B cell (primary cell): ENCODE measurements at regions not wholly inside any gene's neighbourhood (a gene's known extent, or its start where the extent isn't known, plus 50 kb on each side); places are given as distances from the start of the nearest gene placed in this dataset.

Experiments used
- ATAC-seq: fragments of 200-7000 bp; cut with Tn5 transposase; one replicate; pipeline ENCODE4 v1.10.0; 2021; ENCODE audit warnings: low read depth, mild to moderate bottlenecking, moderate number of reproducible peaks, moderate library complexity
- CTCF ChIA-PET: fragments of 350-600 bp; sonication (Branson Sonifier 250); formaldehyde crosslinking; loops from one replicate; lab custom pipeline; 2021; ENCODE audit warnings: antibody characterized with exemption, inconsistent platforms; lab: Charles Lee
- POLR2A ChIA-PET: fragments of 350-600 bp; sonication (Branson Sonifier 250); formaldehyde crosslinking; loops from one replicate; lab custom pipeline; 2021; ENCODE audit warnings: antibody characterized with exemption; lab: Charles Lee
- DNase-seq: peaks from one replicate; pipeline ENCODE4 v3.0.0; 2013
- H2AFZ ChIP-seq: 2 replicates; pipeline ENCODE4 v1.6.1; 2012; ENCODE audit warnings: mild to moderate bottlenecking, low read depth, low read length; ENCODE audit not compliant: insufficient read depth, poor library complexity, severe bottlenecking
- H3K27ac ChIP-seq, 2 donors: 1 replicate in 1 of 2; 2 replicates in 1 of 2; pipeline ENCODE4 v1.5.1; 2012 to 2013; ENCODE audit warnings: low read length in 2 of 2, mild to moderate bottlenecking in 2 of 2, moderate library complexity in 1 of 2
- H3K27me3 ChIP-seq, 4 experiments: fragments of 200-600 bp in 1 of 4; sonication (generic) in 1 of 4; replicated peaks in 1 of 4; 1 replicate in 2 of 4; 2 replicates in 2 of 4; pipeline versions ENCODE4 v1.6.1 to v1.7.0; 2013 to 2016; ENCODE audit warnings: low read length in 3 of 4, mild to moderate bottlenecking in 2 of 4, mixed read lengths in 1 of 4, moderate library complexity in 1 of 4; ENCODE audit not compliant: insufficient read depth in 4 of 4, control insufficient read depth in 3 of 4; ENCODE audit errors: control extremely low read depth in 1 of 4
- H3K36me3 ChIP-seq, 2 experiments: replicated peaks in 1 of 2; 1 replicate in 1 of 2; 2 replicates in 1 of 2; pipeline versions ENCODE4 v1.6.1 to v1.7.1; 2013; ENCODE audit warnings: low read length in 1 of 2; ENCODE audit not compliant: insufficient read depth in 2 of 2, control insufficient read depth in 1 of 2; ENCODE audit errors: control extremely low read depth in 1 of 2, extremely low read depth in 1 of 2
- H3K4me1 ChIP-seq, 2 donors: fragments of 200-600 bp in 1 of 2; sonication (generic) in 1 of 2; 1 replicate in 1 of 2; 2 replicates in 1 of 2; pipeline versions ENCODE4 v1.5.1 to v1.6.1; 2013 to 2017; ENCODE audit warnings: low read length in 2 of 2; ENCODE audit not compliant: control insufficient read depth in 2 of 2, insufficient read depth in 2 of 2
- H3K4me2 ChIP-seq: replicated peaks from 2 replicates; pipeline ENCODE3; 2012; ENCODE audit warnings: mild to moderate bottlenecking, low read depth, low read length; ENCODE audit not compliant: poor library complexity, severe bottlenecking
- H3K4me3 ChIP-seq, 5 experiments: fragments of 200-600 bp in 1 of 5; sonication (generic) in 1 of 5; 1 replicate in 3 of 5; 2 replicates in 2 of 5; pipeline versions ENCODE4 v1.5.1 to v1.7.0; 2011 to 2016; ENCODE audit warnings: low read length in 4 of 5, mild to moderate bottlenecking in 4 of 5, low read depth in 2 of 5, control low read depth in 1 of 5, moderate library complexity in 1 of 5; ENCODE audit not compliant: insufficient read depth in 1 of 5; ENCODE audit errors: control extremely low read depth in 1 of 5, extremely low read depth in 1 of 5
- H3K79me2 ChIP-seq: fragments of 200-600 bp; sonication (generic); one replicate; pipeline ENCODE4 v1.6.0; 2016; ENCODE audit warnings: low read length; ENCODE audit not compliant: control insufficient read depth, insufficient read depth
- H3K9ac ChIP-seq: fragments of 200-600 bp; sonication (generic); 2 replicates; pipeline ENCODE4 v1.6.1; 2017; ENCODE audit warnings: mild to moderate bottlenecking, low read length, moderate library complexity
- H3K9me3 ChIP-seq, 3 donors: one replicate each; pipeline versions ENCODE4 v1.6.1 to v1.7.1; 2013; ENCODE audit warnings: low read length in 2 of 3; ENCODE audit not compliant: control insufficient read depth in 2 of 3, insufficient read depth in 1 of 3; ENCODE audit errors: control extremely low read depth in 1 of 3
- H4K20me1 ChIP-seq: 2 replicates; pipeline ENCODE4 v1.6.0; 2012; ENCODE audit warnings: mild to moderate bottlenecking, low read length; ENCODE audit not compliant: insufficient read depth, control insufficient read depth, poor library complexity, severe bottlenecking
- H3K27ac Mint-ChIP-seq: one replicate; pipeline ENCODE4 v1.8.0; 2021; ENCODE audit warnings: mixed read lengths
- H3K27me3 Mint-ChIP-seq: one replicate; pipeline ENCODE4 v1.8.0; 2021; ENCODE audit warnings: mixed read lengths
- H3K4me1 Mint-ChIP-seq: one replicate; pipeline ENCODE4 v1.8.0; 2021; ENCODE audit warnings: mixed read lengths
- H3K4me3 Mint-ChIP-seq: one replicate; pipeline ENCODE4 v1.8.0; 2021; ENCODE audit warnings: mixed read lengths
- H3K9me3 Mint-ChIP-seq: one replicate; pipeline ENCODE4 v1.8.0; 2022; ENCODE audit warnings: mixed read lengths; ENCODE audit not compliant: insufficient read depth
- CTCF ChIP-seq: fragments of 200-600 bp; IDR thresholded peaks from one replicate; pipeline ENCODE4 v1.8.0; 2022; ENCODE audit warnings: antibody characterized with exemption, mild to moderate bottlenecking
- EZH2 ChIP-seq: IDR thresholded peaks from 2 replicates; pipeline ENCODE4 v1.6.1; 2012; ENCODE audit warnings: borderline replicate concordance, low read depth, mild to moderate bottlenecking, moderate library complexity, low read length; ENCODE audit not compliant: insufficient read depth, poor library complexity, severe bottlenecking
- WGBS: methylation state at CpG from one replicate; pipeline ENCODE4 v1.1.5; 2013; ENCODE audit warnings: missing lambda C conversion rate; ENCODE audit not compliant: insufficient coverage; 5-methylcytosine and 5-hydroxymethylcytosine counted together
- intact Hi-C: fragments of 100-400 bp; cut with micrococcal nuclease; formaldehyde crosslinking; loops from one replicate; pipeline ENCODE4 v1.10.0; 2022

- H3K4me2 ChIP-seq = no peak overlapping the region
- TF ChIP-seq CTCF (no peak), EZH2 (no peak)
- intact Hi-C loops = no loop called here
- H3K27me3 Mint-ChIP-seq = peaks cover 21% of the 10 kb centered on the region
- no peak overlapping the region for H3K4me3 Mint-ChIP-seq
- H3K79me2 ChIP-seq = no peaks in the 10 kb centered on the region
- peaks cover 0 to 3% (median 0%) of the 10 kb centered on the region in 4 experiments for H3K27me3 ChIP-seq
- no peak overlapping the region for H3K27ac ChIP-seq
- ATAC-seq (no peak), DNase-seq (no peak)
- no peaks in the 10 kb centered on the region for H3K36me3 ChIP-seq
- no peaks in the 10 kb centered on the region for H4K20me1 ChIP-seq
- no peak overlapping the region for H3K9ac ChIP-seq
- ChIA-PET POLR2A (no interaction called here), CTCF (no interaction called here)
- H3K4me3 ChIP-seq = no peak overlapping the region
- H3K4me1 ChIP-seq = no peaks in the 10 kb centered on the region
- H3K9me3 Mint-ChIP-seq = peaks cover 2% of the 10 kb centered on the region
- no peaks in the 10 kb centered on the region for H3K4me1 Mint-ChIP-seq
- H3K27ac Mint-ChIP-seq = no peak overlapping the region
- WGBS = 92% methylated on average over 1 of the region's 1 CpG
- no peak overlapping the region for H2AFZ ChIP-seq
- H3K9me3 ChIP-seq = no peaks in the 10 kb centered on the region
Measured at GRCh38 chr5:62182802-62183201, 123.2 kb upstream of the KIF2A start.

GRCh38 chr5:62183727-62184126, 122.3 kb upstream of the KIF2A start:
- POLR2A ChIA-PET = no interaction called here
- WGBS = no CpG with 5 or more reads among the region's 1 CpG

More at GRCh38 chr5:62183727-62184126, 122.3 kb upstream of the KIF2A start:
- DNase-seq (no peak), ATAC-seq (no peak)
- H3K9me3 Mint-ChIP-seq = peaks cover 2% of the 10 kb centered on the region
- peaks cover 0 to 3% (median 0%) of the 10 kb centered on the region in 4 experiments for H3K27me3 ChIP-seq
- H3K4me3 Mint-ChIP-seq = no peak overlapping the region
- H3K4me1 Mint-ChIP-seq = no peaks in the 10 kb centered on the region
- no peak overlapping the region for H3K4me3 ChIP-seq
- no peak overlapping the region for H3K4me2 ChIP-seq
- no peaks in the 10 kb centered on the region for H4K20me1 ChIP-seq
- H3K9ac ChIP-seq = no peak overlapping the region
- H3K4me1 ChIP-seq = no peaks in the 10 kb centered on the region
- TF ChIP-seq EZH2 (no peak), CTCF (no peak)
- no peak overlapping the region for H3K27ac Mint-ChIP-seq
- H3K36me3 ChIP-seq = no peaks in the 10 kb centered on the region
- H2AFZ ChIP-seq = no peak overlapping the region
- no peaks in the 10 kb centered on the region for H3K9me3 ChIP-seq
- H3K27me3 Mint-ChIP-seq = peaks cover 17% of the 10 kb centered on the region
- intact Hi-C loops = no loop called here
- no peak overlapping the region for H3K27ac ChIP-seq
- CTCF ChIA-PET = no interaction called here
- no peaks in the 10 kb centered on the region for H3K79me2 ChIP-seq
